ENCODE measurements at regions not wholly inside any gene's neighbourhood (a gene's known extent, or its start where the extent isn't known, plus 50 kb on each side); places are given as distances from the start of the nearest gene placed in this dataset.

DNA sequence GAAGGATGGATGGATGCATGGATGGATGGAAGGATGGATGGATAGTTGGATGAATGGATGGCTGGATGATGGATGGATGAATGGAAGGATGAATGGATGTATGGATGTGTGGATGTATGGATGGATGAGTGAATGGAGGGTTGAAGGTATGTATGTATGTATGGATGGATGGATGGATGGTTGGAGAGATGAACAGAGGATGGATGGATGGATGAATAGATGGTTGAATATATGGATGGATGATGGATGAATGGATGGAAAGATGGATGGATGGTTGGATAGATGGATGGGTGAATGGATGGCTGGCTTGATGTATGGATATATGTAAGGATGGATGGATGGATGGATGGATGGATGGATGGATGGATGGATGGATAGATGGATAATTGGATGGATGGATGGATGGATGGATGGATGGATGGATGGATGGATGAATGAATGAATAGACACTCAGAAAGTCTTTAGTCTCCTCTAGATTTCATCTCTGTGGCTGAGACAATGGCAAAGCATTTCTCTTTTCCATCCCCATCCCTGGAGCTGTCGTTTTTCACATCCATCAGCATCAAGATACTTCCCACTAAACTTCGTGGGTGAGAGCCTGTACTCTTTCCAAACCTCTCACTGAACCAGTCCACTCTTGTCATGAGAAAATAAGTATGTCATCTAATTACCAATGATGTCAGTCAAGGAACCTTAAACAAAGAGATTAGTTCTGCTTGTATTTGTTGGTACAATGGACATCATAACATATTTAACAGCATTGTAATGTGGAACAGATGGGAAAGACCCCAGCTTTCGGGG lies 74.8 kb upstream of the CLMN start:
- in situ Hi-C loops (cut with HindIII; ENCODE audit: low sequenced_read_pairs), result no loop called here

DNA sequence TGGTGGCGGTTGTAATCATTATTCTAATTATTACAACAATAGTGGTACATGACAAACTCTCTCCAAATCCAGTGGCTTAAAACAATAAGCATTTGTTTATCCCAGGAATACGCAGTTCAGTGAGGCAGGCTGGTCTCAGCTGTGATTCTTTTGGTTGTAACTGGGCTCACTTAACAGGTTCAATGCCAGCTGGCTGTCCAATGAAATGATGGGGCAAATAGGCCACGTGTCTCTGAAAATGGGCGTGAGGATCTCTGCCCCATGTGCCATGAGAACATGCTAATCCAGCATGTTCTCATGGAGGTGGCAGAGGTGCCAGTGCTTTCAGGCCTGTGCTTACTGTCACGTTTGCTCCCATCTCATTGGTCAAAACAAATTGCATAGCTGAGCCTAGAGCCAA lies 73.1 kb upstream of the CLMN start:
- no peak for DNase-seq (ENCODE audit: low spot score)
- in situ Hi-C loops (cut with HindIII; ENCODE audit: low sequenced_read_pairs), result no loop called here

More for the DNA sequence above, 74.8 kb upstream of the CLMN start:
- DNase-seq (ENCODE audit: low spot score), result no peak

DNA sequence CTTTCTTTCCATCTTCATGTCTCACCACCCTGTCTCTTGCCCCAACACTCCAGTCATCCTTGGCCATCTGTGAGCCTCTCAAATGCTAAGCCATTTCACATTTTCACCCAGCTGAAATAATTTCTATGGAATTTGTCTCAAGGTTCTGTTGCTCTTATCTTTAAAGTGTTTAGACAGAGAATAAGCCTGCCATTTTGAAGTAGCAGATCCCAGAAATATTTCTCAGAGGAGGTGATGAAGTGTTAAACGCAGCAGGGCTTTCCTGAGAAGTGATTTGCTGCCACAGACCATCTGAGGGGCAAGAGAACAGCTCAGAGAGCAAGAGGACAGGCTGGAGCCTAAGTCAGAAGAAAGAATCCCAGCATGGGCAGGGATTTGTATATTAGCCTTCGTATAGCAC lies 71.6 kb upstream of the CLMN start:
- DNase-seq (ENCODE audit: low spot score), result no peak
- in situ Hi-C loops (cut with HindIII; ENCODE audit: low sequenced_read_pairs), result no loop called here

DNA sequence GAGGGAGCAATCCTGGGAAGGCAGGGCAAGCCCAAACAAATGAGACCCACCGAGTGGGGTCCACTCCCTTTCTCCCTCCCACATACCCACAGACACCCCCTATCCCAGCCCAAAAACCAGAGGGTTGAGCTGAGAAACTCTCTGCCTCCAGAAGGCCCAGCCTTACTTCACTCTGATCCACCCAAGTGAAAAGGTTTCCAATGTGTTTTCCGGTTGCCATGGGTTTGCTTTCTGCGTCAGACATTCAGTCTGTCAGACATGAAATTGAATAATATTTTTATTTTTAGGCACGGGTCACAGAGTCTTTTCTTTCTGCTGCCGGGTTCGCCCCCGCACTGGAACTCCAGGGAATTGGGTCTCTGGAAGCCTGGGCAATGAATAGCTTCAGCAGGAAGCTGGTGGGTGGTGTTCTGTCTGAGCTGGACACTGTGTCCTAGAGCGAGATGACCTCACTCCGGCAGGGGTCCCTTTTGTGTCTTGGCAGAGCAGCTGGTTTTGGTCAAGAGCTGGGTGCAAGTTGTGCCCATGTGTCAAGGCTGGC lies 69.8 kb upstream of the CLMN start:
- in situ Hi-C loops (cut with HindIII; ENCODE audit: low sequenced_read_pairs), result no loop called here
- DNase-seq (ENCODE audit: low spot score), result no peak

DNA sequence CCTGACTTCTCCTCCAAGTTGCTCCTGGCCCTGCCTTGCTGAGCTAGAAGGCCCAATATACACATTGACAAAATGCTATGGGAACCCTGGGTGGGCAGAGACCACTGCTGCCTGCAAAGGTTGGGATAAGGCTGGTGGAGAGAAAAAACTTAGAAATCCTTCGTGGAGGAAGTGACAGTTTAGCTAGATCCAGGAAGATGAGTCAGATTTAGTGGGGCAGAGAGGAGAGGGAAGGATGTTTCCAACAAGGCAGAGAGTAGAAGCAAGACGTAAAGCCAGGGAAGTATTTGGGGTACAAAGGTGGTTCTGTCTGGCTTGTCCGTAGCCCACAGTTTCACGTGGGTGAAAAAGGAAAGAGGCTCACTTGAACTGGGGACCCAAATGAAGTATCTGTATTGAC lies 69.0 kb upstream of the CLMN start:
- in situ Hi-C loops (cut with HindIII; ENCODE audit: low sequenced_read_pairs), result no loop called here
- DNase-seq (ENCODE audit: low spot score), result no peak

DNA sequence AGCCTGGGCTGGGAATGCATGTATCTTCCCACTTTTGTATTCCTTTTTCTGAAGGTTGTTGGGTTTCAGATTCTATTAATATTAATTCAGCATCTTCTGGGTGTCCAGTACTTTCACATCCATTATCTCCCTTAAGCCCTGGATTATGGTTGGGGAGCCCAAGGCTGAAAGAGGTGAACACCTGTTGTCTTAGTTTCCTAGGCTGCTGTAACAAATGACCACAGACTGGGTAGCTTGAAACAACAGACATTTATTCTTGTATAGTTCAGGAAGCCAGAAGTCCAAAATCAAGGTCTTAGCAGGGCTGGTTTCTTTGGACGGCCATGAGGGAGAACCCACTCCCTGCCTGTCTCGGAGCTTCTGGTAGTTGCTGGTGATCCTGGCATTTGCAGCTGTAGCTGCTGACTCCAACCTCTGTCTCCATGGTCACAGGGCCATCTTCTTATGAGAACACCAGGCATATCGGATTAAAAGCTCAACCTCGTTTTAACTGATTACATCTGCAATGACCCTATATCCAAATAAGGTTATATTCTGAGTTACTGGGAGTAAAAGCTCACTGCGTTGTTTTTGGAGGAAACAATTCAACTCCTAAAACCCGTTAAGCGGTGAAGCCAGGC lies 68.2 kb upstream of the CLMN start:
- no peak for DNase-seq (ENCODE audit: low spot score)

DNA sequence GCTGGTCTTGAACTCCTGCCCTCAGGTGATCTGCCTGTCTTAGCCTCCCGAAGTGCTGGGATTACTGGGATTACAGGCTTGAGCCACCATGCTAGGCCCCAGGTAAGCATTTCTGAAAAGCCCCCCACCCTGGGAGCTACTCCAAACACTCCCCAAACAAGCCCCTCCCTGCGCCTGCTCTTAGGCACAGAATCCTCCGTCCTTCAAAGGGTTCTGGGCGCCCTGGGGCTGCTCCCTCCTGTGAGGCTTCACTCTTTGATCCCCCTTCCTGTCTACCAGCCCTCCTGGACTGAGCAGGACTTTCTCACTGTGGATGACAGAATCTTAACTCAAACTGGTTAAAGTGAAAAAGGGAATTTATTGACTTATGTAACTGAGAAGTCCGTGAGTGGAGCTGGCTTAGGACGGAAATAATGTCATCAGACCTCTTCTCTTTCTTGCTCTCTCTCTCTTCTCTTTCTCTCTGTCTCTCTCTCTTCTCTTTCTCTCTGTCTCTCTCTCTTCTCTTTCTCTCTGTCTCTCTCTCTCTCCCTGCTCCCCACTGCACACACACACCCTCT lies 66.9 kb upstream of the CLMN start:
- in situ Hi-C loops (cut with HindIII; ENCODE audit: low sequenced_read_pairs), result no loop called here
- DNase-seq (ENCODE audit: low spot score), result no peak

More for the DNA sequence above, 68.2 kb upstream of the CLMN start:
- in situ Hi-C loops (cut with HindIII; ENCODE audit: low sequenced_read_pairs), result no loop called here

DNA sequence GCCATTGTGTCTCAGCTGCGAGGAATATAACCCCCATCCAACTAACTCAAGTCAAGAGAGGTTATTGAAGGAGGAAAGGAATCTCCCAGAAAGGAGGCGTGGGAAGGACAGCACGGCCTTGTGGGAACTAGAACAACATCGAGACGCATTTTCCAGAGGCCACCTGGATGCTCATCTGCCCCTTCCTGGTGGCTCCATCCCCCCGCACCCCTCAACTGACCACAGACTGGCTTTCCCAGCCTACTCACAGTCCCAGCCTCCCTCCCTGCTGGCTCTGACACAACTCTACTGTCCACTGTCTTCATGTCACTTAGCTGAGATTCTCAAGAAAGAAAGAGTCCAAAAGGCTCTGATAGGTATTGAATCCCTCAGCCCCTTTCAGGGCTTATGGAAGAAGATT lies 66.0 kb upstream of the CLMN start:
- in situ Hi-C loops (cut with HindIII; ENCODE audit: low sequenced_read_pairs), result no loop called here
- DNase-seq (ENCODE audit: low spot score), result no peak

DNA sequence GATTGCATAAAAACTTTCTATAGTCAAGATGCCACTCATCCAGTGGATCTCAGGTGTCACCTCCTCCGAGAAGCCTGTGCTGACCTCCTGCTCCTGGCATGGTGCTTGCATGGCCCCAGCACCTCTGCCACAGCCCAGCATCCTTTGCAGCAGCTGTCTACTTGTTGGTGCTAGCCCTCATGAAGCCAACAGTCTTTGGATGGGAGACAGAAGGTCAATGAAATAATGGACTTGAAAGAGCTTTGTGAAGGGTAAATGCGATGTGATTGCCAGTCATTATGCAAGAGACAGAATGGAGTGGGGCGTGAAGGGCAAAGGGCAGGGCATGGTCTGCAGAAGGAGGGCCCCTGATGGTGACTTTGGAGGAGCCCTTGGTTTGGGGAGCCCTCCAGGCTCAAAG lies 63.0 kb upstream of the CLMN start:
- in situ Hi-C loops (cut with HindIII; ENCODE audit: low sequenced_read_pairs), result no loop called here
- DNase-seq (ENCODE audit: low spot score), result no peak

DNA sequence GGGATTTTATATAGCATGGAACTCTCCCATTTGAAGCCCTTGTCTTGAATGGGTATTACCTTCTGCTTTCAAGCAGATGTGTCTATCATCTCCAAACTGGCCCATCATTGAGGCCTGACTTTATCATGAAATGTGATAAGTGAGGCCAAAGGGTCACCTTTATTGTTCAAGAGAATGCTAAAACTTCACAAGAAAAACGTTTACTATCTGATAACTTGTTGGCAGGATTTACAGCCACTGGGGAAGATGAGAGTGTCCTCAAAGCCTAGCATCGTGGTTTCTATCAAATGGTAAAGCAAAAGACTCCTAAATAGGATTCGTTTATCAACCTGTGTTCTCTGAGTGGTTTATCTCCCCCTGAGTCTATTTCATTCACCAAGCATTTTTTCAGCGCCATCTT lies 62.0 kb upstream of the CLMN start:
- in situ Hi-C loops (cut with HindIII; ENCODE audit: low sequenced_read_pairs), result no loop called here
- DNase-seq (ENCODE audit: low spot score), result no peak

DNA sequence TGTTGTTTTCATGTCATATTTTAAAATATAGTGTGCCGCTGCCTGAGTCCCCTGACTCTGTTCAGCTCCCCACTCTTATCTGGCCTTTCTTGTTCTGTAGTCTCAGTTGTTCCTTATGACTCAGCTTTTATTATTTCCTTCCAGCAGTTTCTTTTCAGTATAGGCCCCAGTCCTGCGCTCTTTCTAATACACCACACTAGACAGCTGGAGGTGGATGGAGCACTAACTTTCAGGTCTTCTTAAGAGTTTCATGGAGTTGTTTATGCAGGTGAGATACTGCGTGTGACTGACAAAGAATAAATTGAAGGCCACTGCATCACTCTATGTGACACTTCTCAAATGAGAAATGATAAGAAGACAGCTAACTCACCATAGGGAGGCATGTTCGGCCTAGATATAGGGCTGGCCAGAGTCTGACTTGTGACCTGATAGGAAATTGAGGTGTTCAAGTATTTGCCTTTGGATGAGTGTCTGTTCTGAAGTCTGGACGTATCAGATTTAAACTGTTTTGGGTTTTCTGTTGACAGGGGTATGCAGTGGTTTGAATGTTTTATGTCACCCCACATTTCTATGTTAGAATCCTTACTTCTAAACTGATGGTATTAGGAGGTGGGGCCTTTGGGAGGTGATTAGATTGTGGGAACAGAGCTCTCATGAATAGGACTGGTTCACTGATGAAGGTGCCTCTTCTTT lies 60.8 kb upstream of the CLMN start:
- no peak for DNase-seq (ENCODE audit: low spot score)

DNA sequence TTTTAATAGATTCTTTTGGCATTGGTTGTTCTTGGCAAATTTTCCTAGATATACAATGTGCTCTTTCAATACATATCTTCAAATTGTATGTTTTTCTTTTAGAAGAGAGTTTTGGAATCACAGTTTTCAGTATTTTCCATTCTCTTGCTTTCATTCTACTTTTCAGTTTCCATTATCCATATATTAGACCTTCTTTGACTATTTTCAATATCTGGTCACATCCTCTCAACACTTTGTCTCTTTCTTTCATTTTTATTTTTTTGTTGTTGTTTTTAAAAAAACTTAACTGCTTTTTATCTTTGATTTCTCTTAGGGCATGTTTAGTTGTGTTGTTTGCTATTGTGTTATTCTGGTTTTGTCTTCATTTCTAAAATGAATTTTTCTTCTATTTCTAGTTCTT lies 59.9 kb upstream of the CLMN start:
- in situ Hi-C loops (cut with HindIII; ENCODE audit: low sequenced_read_pairs), result no loop called here
- no peak for DNase-seq (ENCODE audit: low spot score)

More for the DNA sequence above, 60.8 kb upstream of the CLMN start:
- in situ Hi-C loops (cut with HindIII; ENCODE audit: low sequenced_read_pairs), result no loop called here

DNA sequence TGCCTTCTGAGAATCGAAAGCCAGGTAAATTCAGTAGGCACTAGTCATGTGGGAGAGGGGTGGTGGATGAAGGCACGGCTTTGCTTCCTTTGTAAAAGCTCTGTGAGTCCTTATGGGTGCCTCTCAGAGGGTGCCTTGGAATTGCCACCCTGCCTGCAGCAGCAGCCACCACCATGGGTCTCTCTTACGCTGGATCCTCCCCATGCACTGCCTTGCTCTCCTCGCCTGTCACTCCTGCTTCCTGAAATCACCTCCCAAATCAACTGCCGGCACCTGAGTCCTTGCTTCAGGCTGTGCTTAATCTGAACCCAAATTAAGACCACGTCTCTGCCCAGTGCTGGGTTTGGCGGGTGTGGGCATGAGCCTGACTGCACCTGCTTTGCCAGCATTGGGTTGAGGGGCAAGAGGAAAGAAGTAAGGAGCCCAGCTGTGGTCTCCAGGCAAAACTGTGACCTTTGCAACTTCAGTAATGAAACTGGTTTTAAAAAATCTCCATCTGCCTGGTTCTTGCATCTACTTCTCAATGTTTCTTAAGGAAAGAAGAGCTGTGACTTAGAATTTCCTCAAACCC lies 55.9 kb upstream of the CLMN start:
- in situ Hi-C loops (cut with HindIII; ENCODE audit: low sequenced_read_pairs), result no loop called here
- DNase-seq (ENCODE audit: low spot score), result no peak

DNA sequence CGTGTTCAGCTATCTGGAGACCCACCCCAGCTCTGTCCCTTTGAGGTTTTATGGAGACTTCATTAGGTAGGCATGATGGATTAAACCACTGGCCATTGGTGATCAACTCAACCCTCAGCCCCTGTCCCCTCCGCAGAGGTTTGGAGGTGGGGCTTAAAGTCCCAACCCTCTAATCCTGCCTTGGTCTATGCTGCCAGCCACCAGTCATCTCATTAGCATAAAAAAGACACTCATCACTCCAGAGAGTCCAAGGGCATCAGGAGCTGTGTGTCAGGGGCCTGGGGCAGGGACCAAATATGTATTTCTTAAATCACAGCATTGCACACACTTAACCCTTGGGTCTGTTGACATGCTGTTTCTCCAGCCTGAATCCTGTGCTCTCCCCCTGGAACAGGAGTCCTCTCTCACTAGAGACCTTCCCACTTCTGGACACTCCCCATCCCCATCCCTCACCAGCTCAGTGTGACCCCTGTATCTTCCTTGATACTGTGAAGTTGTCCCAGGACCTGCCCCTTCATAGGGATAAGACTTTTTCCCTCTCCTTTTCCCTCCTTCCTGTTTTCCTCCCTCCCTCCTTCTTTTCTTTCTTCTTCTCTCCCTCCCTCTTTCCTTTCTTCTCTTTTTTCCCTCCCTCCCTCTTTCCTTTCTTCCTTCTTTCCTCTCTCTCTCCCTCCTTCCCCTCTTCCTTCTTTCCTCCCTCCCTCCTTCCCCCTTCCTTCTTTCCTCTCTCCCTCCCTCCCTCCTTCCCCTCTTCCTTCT lies 54.7 kb upstream of the CLMN start:
- DNase-seq (ENCODE audit: low spot score), result no peak
- in situ Hi-C loops (cut with HindIII; ENCODE audit: low sequenced_read_pairs), result no loop called here

DNA sequence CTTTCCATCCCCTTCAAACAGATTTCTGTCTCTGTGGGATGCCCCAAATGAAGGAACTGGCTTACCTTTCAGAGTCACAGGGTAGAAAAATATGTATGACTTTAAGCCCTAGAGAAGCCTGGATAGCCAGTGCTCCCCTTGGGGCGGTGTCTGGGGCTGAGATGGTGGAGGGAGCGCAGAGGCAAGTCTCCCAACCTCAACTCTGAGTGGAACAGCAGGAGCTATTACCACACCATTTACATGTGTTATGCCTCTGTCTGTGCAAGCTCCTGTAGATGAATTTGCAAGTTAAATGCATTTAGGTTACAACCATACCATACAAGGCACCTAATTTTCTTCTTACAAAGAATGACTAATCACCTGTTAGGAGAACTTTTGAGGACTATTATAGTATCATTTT lies 50.4 kb upstream of the CLMN start:
- DNase-seq (ENCODE audit: low spot score), result no peak
- in situ Hi-C loops (cut with HindIII; ENCODE audit: low sequenced_read_pairs), result no loop called here

All from G401 (cell line).